ENCODE measurements at regions not wholly inside any gene's neighbourhood (a gene's known extent, or its start where the extent isn't known, plus 50 kb on each side); places are given as distances from the start of the nearest gene placed in this dataset.

DNA sequence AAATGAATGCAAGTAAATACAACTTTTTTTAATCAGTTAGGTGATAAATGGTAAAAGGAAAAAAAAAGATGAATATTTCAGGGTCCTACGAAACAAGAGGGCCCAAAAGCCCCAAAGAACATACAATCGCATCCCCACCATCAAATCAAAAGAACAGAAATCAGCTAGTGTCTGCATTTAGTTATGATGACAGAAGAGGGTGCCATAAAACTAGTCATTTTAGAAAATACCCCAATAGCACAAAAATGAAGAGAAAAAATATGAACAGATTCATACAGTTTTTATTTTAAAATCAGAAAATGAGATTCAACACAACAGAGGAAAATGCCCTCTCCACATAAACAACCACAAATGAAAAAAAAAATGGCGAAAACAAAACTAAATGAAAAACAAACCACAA, 905.5 kb downstream of the REEP3 start:
- TF ChIP-seq YY1 (IDR thresholded peaks at IDR 0.05; ENCODE audit: insufficient read depth, insufficient read length) (no peak), ZNF274 (IDR thresholded peaks at IDR 0.05; ENCODE audit: low read depth, low read length) (no peak)

All from NT2/D1 (cell line).